NCI-H510A treated with DMSO at 0.1 percent for 48 hours (cell line): ENCODE measurements at regions not wholly inside any gene's neighbourhood (a gene's known extent, or its start where the extent isn't known, plus 50 kb on each side); places are given as distances from the start of the nearest gene placed in this dataset.
"Not testable (repeated sequence)": the region's sequence is repeated elsewhere in the genome, so short reads cannot be mapped to it uniquely, and the experiment has no call there.

Source experiments
- DNase-seq: peaks from one replicate; lab custom pipeline; 2025; lab: John Stamatoyannopoulos, UW

- not testable (repeated sequence) for DNase-seq
Observed at GRCh38 chr3:8356066-8356465, 145.6 kb upstream of the LMCD1 start.

GRCh38 chr3:8357859-8358258, 143.8 kb upstream of the LMCD1 start:
- no peak for DNase-seq

- DNase-seq, result no peak
Observed at GRCh38 chr3:8359133-8359532, 142.5 kb upstream of the LMCD1 start.

- DNase-seq, result no peak
Observed at GRCh38 chr3:8363200-8363599, 138.4 kb upstream of the LMCD1 start.

DNA sequence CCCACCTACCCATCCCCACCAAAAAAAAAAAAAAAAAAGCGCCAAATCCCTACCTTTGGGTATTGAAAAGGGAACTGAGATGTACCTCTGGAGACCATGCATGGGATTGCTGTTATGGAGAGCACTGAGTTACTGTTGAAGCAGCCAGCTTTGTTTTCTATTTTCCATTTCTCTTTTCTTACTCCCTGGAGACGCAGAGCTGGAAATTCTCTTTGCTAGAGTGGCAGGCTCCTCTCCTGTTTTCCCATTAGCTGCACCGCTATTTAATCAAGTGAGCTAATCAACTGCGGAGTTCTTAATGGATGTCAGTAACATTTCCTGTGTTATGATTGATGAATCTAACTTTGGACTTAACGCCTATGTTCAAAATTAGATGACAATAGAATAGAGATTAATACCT, 136.1 kb upstream of the LMCD1 start:
- no peak for DNase-seq

GRCh38 chr3:8366219-8366810, 135.3 kb upstream of the LMCD1 start:
- no peak for DNase-seq

DNA sequence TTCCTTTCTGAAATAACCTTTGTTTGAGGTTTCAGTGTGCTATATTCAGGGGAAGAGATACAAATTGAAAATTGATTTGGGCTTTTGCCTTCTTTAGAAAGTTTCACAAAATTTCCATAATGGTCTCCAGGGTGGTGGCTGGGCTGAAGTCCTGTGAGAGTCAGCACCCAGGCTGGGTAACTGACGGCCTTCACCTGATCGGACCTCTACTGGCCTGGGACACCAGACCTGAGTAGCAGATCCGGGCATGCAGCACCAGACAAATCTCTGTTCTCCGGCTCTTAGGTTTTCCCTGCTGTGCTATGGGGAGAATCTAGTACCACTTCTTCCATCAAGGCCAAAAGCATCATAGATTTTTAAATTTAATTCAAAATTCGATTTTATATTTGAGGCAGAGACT, 133.0 kb upstream of the LMCD1 start:
- DNase-seq, result no peak

DNA sequence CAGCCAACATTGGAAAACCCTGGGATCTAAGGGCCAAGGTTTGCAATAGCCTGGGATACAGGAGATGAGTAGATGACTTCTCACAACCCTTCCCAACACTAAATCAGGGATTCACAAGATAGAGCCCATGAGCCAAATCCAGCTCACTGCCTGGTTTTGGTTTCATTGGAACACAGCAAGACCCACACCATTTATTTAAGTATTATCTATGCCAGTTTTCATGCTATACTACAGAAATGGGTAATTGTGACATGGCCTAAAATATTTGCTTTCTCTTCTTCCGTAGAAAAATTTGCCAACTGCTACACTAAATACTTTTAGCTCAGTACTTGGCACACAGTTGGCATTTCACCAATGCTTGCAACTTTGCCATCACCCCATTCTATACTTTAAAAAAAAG, 132.0 kb upstream of the LMCD1 start:
- DNase-seq, result no peak

- peak; percentile 10 for DNase-seq
Observed at GRCh38 chr3:8371085-8371551, 130.5 kb upstream of the LMCD1 start.

DNA sequence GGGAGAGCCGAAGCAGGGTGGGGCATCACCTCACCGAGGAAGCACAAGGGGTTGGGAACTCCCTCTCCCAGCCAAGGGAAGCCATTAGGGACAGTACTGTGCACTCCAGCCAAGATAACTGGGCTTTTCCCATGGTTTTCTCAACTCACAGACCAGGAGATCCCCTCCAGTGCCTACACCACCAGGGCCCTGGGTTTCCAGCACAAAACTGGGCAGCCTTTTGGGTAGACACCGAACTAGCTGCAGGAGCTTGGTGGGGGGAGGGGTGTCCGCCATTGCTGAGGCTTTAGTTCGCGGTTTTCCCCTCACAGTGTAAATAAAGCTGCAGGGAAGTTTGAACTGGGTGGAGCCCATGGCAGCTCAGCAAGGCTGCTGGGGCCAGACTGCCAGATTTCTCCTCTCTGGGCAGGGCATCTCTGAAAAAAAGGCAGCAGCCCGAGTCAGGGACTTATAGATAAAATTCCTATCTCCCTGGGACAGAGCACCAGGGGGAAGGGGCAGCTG, 129.6 kb upstream of the LMCD1 start:
- DNase-seq, result no peak

DNA sequence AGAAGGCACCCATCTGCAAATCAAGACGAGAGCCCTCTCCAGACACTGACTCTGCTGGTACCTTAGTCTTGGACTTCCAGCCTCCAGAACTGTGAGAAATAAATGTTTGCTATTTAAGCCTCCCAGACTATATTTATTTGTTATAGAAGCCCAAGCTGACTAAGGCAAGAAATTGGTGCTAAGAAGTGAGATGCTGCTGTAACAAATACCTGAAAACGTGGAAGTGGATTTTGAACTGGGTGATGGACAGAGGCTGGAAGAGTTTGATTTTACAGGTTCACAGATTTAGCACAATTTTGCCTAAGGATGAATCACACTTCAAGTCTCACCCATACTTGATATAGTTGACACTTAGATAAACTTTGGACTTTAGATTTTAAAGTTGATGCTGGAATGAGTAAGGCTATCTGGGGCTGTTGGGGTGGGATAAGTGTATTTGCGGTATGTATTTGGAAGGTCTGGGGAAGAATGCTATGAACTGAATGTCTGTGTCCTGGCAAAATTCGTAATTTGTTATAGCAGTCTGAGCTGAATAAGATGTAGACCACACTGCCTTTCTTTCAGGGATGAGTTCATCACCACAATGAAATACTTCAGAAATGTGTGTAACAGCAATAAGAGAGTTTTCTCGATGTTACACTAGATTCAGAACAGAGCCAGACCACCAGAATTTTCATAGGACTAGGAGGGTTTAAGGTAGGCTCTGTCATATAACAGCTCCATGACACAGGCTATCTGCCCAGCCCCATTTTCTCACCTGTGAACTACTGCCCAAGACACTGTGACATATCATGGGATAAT, 120.5 kb upstream of the LMCD1 start:
- DNase-seq, result no peak

DNA sequence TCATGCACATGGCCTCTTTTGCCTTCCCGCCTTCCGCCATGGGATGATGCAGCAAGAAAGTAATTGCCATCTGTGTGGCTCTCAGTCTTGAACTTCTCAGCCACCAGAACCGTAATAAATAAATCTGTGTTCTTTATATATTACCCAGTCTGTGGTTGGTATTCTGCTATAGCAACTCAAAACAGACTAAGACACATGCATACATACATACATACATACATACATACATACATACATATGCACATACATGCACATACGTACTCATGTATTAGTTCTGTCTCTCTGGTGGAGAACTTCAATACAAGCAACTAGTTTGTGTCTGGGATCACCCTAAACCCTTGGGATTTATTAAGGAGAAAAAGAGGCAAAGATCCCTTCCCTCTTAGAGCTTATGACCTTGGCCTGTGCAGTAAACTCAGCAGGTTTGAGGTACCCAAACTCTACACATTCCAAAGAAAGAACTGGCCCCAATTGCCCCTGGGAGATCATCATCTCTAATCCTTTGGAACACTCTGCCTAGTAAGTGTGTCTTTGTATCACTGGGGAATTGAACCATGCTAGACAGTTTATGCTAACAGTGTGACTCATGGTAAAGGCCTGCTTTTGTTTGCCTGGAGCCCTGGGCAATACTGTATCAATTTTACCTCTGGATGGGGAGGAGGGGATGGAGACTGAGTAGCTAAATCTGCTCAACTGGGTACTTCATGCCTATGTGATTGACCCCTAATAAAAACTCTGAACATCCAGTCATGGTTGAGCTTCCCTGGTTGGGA, 115.6 kb upstream of the LMCD1 start:
- DNase-seq, result no peak

- DNase-seq, result no peak
Observed at GRCh38 chr3:8387571-8387970, 114.1 kb upstream of the LMCD1 start.

GRCh38 chr3:8399686-8400085, 101.9 kb upstream of the LMCD1 start:
- DNase-seq, result no peak

- no peak for DNase-seq
Observed at GRCh38 chr3:8400911-8401310, 100.7 kb upstream of the LMCD1 start.

DNA sequence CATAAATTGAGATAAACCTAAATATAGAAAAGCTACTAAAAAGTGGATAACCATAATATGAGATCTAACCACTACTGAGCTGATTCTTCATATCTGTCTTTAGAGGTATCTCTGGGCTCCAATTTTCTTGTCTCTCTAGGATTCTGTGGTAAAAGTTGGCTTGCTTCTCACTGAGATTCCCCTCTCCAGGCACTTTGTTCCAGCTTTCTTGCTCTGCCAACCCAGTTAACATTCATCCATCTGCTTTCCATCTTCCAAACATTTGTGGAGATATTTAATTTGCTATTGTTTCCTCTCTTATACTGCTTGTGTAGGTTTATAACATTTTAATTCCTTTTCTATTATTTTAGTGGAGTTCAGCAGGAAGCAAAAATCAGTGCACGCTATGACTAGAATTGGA, 97.6 kb upstream of the LMCD1 start:
- DNase-seq, result no peak

GRCh38 chr3:8405144-8405543, 96.5 kb upstream of the LMCD1 start:
- no peak for DNase-seq

- no peak for DNase-seq
Observed at GRCh38 chr3:8406479-8406878, 95.1 kb upstream of the LMCD1 start.

GRCh38 chr3:8413337-8413926, 88.2 kb upstream of the LMCD1 start:
- no peak for DNase-seq

DNA sequence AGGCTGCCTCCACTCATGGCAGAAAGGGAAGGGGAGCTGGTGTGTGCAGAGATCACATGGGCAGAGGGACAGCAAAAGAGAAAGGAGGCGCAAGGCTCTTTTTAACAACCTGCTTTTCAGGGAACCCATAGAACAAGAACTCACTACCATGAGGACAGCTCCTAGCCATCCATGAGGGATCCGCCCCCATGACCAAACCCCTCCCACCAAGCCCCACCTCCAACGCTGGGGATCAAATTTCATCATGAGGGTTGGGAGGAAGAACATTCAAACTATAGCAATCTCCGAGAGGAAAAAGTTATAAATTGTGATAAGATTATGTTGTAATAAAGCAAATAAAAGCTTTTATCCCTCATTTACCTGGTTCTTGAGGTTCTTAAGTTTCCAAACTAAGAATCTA, 84.7 kb upstream of the LMCD1 start:
- DNase-seq, result no peak

- no peak for DNase-seq
Observed at GRCh38 chr3:8420612-8421011, 81.0 kb upstream of the LMCD1 start.

DNA sequence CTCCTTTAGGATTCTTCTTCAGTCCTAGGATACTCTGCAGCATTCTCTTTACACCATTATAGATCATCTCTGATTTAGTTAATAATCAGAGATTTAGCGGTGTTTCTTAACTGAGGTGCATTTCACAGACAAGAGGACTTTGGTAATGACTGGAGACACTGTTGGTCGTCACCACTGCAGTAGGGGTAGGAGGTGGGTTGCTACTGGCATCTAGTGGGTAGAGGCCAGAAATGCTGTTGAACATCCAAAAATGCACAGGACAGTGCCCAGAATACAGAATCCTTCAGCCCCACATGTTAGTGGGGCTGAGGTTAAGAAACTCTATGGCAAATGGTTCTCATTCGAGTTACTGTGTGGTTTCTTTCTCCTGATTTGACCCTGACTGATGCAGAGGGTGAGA, 80.4 kb upstream of the LMCD1 start:
- no peak for DNase-seq
